Superior temporal gyrus (tissue), 1 donor: ENCODE measurements at regions not wholly inside any gene's neighbourhood (a gene's known extent, or its start where the extent isn't known, plus 50 kb on each side); places are given as distances from the start of the nearest gene placed in this dataset.

Experiments
- DNase-seq: peaks from one replicate; pipeline ENCODE4 v3.0.0-alpha.2; 2016; ENCODE audit errors: extremely low spot score

DNA sequence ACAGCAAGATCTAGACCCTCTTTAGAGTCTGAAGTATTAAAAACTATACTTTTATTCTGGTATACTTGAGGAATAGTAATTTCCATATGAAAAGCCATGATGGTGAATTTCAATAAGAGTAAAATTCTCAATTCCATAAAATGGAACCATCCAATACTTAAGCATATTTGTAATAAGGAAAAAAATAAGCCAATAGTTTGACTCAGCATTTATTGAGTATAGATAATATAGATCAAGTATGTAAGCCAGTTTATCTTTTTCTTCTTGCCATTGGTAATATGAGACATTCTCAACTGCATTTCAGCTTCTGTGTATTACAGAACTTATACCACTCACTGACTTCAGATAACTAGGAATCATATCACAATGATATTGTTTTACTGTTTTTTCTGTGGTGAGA lies 361.0 kb downstream of the SLCO4C1 start:
- no peak for DNase-seq

DNA sequence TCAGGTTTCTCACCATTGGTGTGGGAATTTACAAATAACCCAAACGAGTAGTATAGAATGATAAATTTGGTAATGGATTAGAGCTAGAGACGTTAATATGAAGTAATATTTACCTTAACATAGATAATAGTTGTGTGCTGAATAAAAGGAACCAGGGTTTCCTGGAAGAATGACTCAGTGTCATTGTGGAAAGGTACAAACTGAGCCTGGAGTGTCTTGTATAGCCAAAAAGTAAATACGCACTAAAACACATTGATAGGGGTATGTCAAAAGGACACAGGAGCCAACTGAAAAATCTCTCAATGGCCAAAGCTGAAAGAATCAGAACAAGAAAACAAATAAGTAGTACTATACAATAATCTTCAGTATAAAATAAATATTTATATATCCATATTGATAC lies 363.5 kb downstream of the SLCO4C1 start:
- no peak for DNase-seq

DNA sequence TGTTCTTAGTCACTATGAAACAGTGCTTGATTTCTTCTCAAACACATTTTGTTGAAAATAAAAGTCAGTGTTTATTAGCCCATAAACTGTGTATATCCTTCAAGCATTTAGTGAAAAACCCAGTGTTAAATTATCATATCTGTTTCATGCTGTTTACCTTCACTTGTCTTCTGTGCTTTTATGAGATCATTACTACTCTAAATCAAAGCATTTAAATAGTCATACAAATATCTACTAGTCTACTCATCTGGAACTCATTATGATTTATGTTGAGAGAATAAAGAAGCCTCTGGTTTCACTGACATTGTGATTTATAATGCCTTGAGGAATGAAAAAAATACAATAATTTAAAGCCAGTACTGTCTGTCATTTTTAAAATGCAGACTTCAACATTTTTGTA lies 366.5 kb downstream of the SLCO4C1 start:
- no peak for DNase-seq

DNA sequence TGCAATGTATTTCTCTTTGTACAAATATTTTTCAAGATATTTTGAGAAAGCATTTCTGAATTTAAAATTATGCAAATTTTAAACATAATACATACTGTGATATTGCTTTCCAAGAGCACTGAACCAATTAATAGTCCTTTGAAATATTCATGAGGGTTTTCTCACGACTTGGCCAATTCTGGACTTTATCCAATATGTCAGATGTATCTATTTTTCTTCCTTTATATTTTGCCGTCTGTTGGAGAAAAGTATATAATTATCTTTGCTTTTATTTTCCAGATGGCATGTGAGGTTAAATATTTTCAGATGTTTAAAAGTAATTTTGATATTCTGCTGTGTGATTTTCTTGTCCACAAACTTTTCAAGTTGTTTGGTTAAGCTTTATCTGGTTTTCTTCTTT lies 378.9 kb downstream of the SLCO4C1 start:
- DNase-seq, result no peak

DNA sequence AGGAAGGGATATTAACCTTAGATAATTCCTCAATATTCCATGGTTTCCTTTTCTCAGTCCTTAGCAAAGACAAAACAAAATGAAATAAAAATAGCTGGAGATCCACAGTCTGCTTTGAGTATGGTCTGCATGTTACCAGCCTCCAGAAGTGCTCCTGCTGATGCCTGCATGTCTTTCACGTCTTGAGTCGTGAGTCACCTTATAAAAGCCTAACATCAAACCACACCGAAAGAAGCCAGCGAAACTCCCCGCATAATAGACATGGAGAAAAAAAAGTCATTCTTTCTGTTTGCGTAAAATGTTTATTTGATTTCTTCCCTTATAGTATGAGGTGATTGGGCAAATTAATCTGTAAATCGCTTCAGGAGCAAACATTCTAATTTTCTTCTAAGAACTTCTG lies 380.5 kb downstream of the SLCO4C1 start:
- no peak for DNase-seq

DNA sequence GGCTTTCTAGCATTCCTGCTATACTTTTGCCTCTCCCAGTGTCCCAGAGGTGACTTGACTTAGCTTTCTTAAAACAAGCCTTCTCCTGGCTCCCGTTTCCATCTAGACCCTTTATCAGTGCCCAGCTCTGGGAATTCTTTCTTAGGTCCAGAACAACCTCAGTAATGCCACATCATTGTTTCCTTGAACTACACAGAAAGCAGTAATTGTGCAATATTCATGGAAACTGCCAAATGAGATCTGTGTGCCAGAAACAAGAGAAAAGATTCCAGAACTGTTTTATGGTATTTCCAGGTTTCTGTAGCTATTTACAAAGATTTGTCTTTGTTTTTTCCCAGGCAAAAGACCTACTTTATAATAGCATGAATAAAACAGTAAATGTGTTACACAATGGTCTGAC lies 391.3 kb downstream of the SLCO4C1 start:
- DNase-seq, result no peak

DNA sequence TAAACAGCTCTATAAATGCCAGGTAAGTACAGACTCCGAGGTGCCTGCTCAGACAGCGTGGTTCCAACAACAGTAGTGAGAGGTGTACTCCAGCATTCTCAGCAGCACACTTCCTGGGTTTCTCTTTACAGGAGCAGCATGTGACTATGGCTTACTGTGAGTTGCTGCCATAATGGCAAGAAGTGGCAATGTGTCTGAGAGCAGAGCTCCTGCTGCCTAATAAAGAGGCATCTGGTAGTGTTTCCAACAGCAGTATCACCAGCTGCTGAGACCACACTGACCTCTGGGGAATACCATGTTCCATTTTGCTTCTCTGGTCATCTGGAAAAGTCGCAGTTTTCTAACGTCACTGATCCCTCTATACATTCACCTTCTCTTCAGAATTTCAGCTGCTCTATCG lies 398.2 kb downstream of the SLCO4C1 start:
- no peak for DNase-seq

DNA sequence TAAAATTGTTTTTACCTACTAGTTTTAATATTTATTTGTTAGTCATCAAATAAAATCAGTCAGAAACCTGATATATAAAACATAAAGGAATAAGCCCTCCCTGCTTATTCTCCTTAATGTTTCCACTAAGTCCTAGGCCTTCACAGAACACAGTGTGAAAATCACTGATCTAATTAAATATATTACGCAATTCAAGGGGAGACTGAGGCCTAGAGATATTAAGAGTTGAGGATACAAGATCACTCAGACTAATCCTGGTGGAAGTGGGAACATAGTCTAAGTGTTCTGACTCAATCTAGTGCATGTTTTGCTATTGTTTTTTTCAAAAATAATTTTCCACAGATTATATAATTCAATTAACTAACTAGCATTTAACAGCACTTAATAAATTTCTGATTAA lies 401.1 kb downstream of the SLCO4C1 start:
- no peak for DNase-seq

DNA sequence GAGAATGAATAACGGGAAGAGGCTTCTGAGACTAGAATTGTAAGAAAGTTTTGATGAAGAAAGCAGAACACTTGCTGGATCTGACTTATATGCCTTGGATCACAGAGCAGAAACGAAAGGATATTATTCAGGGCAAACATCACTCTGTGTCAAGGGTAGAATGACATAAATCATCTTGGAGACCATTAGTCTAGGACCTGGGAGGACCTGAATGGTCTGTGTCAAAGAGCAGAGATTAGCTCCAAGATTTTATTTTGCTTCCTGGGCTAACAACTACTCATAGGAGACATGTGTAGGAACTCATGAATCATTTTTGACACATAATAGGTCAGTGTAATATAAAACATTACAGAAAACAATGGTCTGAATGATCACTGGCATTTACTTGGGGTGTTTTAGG lies 417.9 kb downstream of the SLCO4C1 start:
- DNase-seq, result no peak

DNA sequence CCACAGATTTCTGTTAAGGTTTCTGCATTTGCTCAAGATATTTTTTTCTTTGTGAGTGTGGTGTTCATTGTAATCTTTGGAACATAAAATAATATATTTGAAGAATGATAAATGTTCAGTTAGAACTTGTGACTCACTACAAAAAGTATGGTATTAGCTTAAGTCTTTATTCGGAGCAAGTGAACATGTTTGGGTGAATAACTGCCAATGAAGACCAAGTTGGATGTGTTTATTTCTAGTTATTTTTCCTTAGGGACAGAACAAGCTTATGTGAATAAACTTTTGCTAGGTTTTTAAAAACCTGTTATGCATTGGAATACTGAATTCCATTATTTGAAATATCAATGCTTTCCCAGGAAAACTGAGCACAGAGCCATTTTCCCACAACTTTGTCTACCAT lies 418.6 kb downstream of the SLCO4C1 start:
- no peak for DNase-seq

DNA sequence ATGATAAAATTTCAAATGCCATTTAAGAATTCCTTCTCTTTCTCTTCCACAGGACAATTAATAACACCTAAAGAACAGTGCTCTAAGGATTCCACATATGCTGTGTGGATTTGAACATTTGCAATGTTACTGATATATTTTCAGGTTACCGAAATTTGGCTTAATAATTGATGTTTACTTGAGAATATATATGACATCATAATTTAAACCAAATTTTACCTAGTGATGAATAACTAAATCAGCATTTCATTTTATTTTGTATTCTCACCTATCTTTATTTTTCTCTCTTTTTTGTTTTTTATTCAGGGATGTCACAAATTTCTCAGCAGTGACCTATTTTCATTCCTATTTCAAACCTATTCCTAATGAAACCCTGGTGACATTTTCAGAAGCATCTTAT lies 429.6 kb downstream of the SLCO4C1 start:
- no peak for DNase-seq

DNA sequence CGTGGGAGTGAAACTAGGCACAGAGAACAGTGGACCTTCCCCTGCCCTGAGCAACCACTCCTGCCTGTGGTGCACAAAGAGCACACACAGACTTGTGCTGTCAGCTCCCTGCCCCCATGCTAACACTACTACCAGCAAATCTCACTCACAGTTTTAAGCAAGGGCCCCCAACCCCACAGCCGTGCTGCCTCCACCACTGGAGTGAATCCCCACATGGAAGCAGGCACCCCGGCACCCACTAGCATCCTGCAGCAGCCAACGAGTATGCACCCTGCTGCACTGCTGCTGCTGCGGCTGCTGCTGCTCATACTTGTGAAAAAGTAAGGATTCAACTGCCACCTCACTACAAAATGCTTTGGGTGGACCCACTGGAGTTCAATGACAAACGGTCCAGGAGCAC lies 435.5 kb downstream of the SLCO4C1 start:
- no peak for DNase-seq

DNA sequence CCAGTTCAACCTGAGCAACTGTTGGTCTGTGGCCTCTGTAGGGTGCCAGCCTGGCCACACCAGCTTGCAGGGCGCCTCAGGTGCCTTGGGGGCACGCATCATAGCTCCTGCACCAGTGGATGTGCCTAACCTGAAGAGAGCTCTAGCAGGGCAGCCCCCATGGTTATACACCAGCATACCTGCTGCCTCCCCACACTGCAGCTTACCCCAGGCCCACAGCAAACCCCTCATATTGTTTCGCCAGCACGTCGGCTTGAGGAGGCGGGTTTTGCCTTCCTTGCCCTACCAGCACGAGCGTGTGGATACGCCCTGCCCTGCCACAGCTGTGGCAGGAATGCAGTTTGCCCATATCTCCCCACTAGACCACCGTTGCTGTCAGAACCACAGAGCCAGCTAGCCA lies 435.9 kb downstream of the SLCO4C1 start:
- DNase-seq, result no peak

DNA sequence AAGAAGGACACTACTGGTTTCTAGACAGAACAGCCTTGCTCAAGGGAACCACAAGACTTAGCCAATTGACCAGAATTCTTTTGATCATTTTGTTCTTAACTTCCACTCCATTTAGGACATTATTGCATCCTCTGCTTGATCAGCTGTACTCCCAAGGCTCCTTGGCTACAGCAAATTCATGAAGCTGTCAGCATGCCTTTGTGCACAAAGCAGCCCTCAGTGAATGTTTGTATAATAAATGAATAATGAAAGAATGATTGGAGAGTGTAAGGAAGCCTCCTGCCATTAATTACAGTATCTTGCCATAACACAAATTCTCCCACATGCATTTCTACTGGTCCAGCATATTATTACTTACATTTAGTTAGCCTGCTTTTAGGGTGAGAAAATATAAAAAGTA lies 449.6 kb downstream of the SLCO4C1 start:
- DNase-seq, result no peak

DNA sequence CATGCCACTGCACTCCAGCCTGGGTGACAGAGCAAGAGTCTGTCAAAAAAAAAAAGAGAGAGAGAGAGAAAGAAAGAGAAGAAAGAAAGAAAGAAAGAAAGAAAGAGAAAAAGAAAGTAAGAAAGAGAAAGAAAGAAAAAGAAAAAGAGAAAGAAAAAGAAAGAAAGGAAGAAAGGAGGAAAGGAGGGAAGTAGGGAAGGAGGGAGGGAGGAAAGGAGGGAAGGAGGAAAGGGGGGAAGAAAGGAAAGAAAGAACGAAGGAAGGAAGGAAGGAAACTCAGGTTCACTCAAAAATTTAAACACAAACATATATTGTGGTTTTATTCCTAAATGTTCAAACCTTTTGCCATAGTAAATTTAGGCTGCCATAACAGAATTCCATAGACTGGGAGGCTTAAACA lies 453.0 kb downstream of the SLCO4C1 start:
- DNase-seq, result no peak

DNA sequence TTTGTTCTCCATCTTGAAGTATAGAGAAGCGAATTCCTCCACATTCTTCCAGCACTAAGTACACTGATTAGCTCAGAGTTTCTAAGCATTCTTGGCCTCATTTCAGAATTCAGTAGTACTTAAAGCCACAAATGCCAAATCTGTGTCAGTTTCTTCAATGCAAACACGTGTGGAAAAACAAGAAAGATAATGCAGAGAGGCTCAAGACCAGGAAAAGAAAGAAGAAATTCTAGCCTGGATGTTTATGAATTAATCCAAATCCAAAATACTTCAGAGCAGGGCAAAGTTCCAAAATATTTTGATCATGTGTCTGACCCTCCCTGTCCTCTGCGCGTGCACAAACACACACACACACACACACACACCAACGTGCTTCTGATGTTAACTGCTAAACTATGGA lies 457.6 kb downstream of the SLCO4C1 start:
- no peak for DNase-seq

DNA sequence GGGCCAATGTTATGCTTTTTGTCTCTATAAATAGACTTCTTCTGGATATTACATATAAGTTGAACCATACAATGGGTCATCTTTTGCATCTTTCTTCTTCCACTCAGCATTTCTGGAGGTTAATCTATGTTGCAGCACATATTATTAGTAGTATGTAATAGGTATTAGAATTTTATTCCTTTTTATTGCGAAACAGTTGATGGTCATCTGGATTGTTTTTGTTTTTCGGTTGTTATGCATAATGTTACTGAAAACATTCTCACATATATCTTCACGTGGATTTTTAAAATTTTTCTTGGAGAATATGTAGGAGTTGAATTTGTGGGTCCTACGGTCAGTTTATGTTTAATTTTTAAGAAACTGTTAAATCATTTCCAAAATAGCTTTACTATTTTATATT lies 466.8 kb downstream of the SLCO4C1 start:
- no peak for DNase-seq

DNA sequence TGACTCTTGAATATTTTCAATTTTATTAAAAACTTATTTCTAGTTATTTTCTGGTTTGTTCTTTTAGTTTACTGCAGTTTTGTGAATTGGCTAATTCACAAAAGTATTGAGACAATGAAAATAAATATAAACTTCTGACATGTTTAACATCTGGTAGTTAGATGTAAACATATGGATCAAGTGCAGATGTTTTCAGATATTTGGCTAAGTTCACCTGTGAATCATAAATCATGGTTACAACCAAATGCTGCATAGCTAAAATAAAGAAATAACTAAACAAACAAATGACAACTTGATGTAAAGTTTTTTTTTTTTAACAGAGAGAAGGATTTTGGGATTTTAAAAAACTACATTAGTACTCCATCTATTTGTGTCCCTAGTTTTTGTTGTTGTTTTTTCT lies 484.6 kb downstream of the SLCO4C1 start:
- DNase-seq, result no peak

DNA sequence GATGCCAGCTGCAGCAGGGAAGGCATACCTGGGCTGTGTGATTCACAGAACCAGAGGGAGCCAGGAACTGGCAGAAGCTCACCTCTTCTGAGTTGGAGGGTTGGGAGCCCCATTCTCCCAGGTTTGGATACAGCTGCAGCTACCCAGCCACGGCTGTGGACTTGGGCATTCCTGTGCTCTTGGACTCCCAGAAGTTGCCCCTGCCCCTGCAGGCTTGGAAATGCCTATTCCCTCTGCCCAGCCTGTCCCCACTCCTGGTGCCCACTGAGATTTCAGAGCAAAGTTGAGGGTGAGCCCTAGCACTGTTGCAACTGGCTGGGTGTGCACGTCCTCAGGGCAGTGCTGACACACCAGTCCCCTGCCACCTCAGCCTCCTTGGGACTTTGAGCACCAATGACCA lies 489.7 kb downstream of the SLCO4C1 start:
- no peak for DNase-seq

DNA sequence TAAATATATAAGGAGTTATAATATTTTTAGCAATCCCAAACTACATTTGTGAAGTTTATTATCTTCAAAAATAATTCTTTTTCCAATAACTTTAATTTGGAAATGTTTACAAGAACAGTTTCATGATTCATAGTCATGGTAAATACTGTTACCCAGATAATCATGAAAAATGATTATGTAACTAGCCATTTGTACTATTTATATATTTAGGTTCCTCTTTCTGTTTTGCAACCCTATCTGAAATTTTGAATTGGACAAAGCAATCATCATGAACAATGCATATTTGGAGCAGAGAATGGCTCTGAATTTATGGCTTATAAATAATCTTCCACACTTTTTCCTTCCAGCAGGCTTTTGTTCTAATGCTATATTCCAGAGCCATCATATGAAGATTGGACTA lies 499.7 kb downstream of the SLCO4C1 start:
- DNase-seq, result no peak

DNA sequence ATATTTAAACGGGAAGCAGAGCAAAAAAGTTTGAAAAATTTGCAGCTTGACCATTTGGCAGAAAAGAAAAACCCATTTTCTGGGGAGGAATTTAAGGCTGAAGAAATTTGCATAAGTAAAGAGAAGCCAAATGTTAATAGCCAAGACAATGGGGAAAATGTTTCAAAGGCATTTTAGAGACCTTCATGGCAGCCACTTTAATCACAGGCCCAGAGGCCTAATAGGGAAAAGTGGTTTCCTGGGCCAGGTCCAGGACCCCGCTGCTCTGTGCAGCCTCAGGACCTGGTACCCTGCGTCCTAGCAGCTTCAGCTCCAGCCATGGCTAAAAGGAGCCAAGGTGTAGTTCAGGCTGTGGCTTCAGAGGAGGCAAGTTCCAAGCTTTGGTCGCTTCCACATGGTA lies 507.3 kb downstream of the SLCO4C1 start:
- DNase-seq, result no peak

DNA sequence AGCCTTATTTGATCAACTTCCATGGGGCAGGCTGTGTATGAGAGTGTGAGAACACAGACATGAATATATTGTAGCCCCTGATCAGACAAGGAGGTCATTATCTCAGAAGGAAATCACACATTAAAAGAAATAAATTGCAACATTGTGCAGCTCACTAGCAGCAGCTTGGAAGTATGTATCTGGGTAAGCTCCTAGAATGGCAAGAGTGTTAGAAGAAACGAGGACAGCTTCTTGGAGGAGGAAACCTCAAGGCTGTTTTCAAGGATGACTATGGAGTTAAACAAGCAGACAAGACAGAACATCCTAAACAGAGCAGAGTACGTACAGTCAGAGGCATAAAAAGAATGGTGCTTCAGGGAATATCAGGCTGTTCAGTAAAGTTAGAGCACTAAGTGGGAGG lies 511.0 kb downstream of the SLCO4C1 start:
- DNase-seq, result no peak

DNA sequence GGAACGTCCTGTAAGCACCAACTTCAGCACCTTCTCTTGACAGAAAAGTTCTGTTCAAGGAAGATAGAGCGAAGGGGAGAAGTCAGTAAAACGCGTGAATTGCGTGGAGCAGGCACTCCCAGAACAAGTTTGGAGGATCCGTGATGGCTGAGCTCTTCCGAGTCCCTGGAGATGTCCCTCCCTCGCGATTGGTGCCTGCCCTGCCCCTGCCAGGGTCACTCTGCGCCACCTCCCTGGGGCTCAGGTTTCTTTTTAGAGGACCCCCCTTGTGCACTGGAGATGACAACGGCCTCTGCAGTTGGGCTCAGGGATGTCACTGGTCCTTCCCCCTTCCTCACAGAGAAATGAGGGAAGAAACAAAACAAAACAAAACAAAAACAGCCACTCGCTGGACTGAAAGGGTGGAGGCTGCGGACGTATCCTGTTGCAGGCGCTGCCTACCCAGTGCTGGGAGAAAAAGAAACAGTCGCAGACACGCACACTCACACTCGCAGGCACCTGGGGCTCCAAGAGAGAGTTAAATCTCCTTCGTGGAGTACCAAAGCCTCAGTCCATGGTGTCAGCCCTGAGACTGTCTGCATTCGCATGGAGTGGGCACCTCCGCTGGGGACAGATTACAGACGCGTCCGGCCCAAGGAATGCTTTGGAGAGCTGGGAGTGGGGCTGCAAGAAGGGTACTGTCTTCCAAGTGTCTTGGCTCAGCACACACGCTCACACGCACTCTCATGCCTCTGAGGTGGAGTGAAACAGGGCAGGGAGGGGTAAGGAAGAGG lies 512.7 kb downstream of the SLCO4C1 start:
- no peak for DNase-seq

DNA sequence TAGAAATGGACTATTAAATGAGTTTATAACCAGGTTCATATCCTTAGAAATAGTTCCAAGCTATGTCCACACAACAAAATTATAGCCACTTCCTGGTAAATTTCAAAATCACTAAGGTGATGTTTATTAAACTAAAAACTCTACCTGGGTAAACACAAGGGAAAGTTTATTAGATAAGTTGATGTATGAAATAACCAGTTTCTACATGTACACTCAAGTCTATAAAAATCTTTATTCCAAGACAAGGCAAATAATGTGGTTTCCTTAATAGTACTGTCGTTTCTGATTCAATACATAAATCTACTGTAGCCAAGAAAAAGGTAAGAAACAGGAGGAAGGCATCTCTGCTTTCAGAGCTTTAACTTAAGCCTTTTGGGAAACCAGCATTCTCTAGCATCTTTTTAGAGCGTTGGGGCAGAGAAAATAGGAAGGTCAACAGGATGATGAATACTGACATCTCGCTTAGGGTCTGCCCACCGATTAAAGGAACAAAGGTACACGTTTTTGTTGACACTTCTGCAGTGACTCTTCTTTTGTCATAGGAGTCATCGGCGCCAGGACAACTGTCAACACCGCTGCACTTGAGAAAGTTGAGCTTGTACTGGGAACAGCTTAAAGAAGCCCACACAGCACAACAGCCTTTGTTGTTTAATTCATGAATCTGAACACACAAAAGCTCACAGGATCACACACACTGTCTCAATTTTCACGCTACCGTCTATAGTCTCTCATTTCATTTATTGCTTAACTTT lies 513.6 kb downstream of the SLCO4C1 start:
- no peak for DNase-seq
